Ecto neural progenitor cell (in vitro differentiated cells): ENCODE measurements at regions not wholly inside any gene's neighbourhood (a gene's known extent, or its start where the extent isn't known, plus 50 kb on each side); places are given as distances from the start of the nearest gene placed in this dataset.
A peak's percentile ranks its signal among the peaks of the same experiment; 100 is the strongest.
"Not testable (repeated sequence)": the region's sequence is repeated elsewhere in the genome, so short reads cannot be mapped to it uniquely, and the experiment has no call there.

Experiments
- DNase-seq: peaks from one replicate; pipeline ENCODE4 v3.0.0-alpha.2; 2018; ENCODE audit warnings: low spot score

- DNase-seq, result no peak
Measured at GRCh38 chr10:119996944-119997343, 104.4 kb downstream of the SEC23IP start.

DNA sequence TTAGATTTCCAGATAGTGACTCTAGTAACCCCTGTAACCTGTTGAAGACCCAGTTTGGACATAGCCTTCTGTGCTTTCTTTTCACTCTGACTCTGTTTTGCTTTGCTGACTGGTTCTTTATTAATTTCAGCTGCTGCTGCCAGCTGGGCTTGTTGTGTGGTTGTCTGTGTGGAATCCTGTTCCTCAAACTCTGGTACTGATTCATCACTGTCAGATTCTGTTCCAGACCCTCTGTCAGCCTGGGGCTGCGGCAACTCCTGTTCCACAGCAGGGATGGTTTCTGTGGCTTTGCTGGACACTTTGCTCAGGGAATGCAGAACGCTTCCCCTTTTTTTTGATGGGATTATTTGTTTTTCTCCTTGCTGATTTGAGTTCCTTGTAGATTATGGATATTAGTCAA, 104.9 kb downstream of the SEC23IP start:
- DNase-seq, result no peak

- no peak for DNase-seq
Measured at GRCh38 chr10:120002785-120003184, 110.3 kb downstream of the SEC23IP start.

DNA sequence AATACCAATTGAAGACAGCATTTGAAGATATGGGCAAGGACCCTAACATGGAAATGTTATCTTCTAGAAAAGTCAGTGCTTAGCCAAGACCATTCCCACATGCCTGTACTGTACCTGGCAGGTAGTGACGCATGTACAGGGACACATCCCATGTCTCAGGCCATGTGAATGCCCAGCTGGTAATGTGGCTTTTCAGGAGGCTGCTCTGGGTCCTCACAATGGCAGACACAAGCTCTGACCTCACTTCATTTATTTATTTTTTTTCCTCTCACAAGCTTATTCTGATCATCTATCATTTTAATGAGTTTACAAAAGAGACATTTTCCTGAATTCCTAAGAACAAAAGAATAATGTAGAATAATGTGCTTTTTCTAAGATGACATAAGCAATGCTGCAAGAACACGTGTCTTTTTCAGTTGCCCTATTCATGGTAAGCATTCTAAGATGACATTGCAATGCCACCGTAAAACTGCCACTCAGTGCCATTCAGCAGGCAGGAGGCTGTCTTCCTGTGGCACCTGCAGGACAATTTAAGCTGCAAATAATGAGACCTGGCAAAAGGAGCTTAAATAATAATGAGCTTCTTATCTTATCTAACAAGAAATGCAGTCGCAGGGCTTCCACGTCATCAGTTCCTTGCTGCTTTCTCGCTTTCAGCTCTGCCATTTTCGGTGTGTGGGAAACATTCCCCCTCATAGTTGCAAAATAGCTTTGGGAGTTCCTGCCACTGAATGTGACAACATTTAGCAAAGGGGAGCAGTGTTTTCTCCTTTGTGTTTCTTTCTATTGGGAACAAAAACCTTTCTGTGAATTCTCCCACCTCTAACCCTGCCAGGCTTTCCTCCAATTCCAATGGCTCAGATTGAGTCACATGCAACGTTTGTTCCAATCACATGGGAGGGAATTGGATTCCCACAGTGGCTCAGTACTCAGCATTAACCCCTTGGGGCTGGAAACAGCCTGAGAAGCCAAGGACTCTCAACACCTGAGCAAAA, 113.0 kb downstream of the SEC23IP start:
- DNase-seq, result no peak

- no peak for DNase-seq
Measured at GRCh38 chr10:120007261-120007660, 114.7 kb downstream of the SEC23IP start.

DNA sequence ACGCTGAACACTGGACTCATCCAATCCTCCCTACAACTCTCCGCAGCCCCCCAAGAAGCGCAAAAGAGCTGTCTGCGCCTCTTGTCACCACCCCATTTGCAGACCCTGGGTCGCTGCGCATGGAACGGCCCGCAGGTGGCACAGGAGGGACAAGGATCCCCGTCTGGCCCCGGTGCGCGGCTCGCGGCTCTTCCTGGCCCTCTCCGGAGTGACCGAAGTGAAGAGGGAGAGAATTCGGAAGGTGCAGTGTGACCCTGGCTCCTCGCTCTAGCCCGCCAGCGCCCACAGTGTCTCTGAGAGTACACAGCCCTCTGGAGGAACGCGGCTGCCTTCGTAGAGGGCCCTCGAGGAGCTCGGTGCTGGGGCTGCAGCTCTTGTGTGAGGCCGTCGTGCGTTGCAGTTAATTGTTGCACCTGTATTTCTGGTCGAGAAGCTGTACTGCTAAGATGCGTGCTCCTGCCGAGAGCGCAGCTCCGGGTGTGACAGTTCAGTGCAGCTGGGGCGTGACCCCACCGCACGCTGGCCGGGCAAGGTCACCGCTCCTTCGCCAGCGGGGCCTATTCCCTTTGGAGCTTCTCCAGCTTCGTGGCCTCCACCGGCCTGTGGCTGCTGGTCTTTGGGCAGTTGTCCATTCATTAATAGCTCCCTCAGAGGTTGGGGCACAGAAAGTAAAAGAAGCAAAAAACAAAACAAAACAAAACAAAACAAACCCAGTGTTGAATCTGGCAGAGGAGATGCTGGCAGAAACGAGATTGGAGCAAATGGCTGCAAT, 119.0 kb downstream of the SEC23IP start:
- DNase-seq, result peak; percentile 69

- no peak for DNase-seq
Measured at GRCh38 chr10:120012131-120012400, 119.5 kb downstream of the SEC23IP start.

DNA sequence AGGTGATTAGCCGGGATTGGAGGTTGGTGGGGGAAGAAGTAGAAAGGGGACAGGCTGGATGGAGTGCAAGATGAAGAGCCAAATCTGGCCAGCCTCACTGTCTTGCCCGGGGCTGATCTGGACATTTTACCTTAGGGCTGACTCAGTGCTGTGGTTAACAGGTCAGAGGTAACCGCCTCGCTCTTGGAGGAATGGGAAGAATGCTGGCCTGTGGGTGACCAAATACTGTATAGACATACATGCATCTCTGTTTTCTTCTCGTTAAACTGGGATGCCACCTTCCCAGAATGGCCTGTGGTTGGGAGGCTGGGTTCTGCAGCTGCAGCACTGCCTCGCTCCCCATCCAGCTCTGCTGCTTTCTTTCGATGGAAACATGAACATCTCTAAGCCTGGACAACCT, 120.0 kb downstream of the SEC23IP start:
- DNase-seq, result no peak

DNA sequence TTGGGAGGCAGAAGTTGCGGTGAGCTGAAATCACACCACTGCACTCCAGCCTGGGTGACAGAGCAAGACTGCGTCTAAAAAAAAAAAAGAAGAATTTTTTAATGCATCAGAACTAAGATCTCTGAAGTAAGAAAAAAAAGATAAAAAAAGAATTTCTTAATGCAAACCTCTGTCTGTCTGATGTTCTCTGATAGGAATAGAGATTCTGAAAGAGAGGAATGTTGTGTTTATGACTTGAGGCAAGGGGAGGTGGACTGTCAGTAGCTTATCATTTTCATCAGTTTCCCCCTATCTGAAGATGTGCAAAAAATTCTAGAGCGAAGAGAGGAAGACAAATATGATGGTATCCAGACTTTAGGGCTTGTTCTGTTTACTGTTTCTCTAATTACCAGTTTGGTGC, 121.5 kb downstream of the SEC23IP start:
- DNase-seq, result no peak

DNA sequence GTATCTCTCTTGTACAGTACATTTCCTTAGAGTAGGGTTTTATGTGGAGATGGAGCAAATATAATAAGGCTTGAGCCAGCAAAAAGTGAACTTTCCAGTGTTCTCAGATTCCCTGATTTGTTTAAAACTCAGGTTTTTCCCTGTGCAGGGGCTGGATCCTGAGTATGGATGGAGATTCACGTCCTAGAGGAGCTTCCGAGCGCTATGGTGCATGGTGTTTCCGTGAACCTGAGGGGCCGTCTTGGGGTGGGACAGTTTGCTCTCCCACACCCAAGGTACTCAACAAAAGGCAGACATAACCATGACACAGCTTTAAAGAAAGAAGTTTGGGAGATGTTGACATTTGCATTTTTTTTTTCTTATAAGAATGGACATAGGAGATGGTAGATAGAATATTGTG, 122.5 kb downstream of the SEC23IP start:
- DNase-seq, result no peak

DNA sequence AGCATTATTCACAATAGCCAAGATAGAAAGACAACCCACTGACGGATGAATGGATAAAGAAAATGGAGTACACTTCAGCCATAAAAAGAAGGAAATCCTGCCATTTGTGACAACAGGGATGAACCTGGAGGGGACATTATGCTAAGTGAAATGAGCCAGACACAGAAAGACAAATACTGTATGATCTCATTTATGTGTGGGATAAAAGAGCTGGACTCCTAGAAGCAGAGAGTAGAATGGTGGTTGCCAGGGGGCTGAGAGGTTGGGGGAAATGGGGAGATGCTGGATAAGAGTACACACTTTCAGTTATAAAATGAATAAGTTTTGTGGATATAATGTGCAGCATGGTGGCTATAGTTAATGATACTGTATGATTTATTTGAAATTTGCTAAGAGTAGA, 124.4 kb downstream of the SEC23IP start:
- DNase-seq, result no peak

DNA sequence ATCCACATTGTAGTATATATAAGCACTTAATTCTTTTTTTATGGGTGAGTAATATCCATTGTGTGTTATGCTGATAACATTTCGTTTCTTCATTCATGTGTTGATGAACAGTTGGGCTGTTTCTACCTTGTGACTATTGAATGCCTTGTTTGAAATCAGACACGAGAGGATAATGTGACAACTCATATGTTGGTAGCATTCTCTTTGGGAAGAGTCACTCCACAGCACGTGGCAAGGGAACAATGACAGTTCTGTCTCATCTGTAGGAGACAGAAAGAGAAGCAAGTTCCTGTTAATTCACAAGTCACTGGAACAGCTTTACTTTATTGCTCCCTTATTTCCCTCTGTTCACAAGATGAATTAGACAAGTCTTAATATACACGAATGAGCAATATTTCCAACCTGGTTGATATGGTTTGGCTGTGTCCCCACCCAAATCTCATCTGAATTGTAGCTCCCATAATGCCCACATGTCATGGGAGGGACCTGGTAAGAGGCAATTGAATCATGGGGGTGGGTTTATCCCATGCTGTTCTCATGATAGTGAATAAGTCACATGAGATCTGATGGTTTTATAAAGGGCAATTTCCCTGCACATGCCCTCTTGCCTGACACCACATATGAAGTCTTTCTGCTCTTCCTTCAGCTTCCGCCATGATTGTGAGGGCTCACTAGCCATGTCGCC, 125.3 kb downstream of the SEC23IP start:
- DNase-seq, result no peak

GRCh38 chr10:120018695-120019094, 126.2 kb downstream of the SEC23IP start:
- no peak for DNase-seq

DNA sequence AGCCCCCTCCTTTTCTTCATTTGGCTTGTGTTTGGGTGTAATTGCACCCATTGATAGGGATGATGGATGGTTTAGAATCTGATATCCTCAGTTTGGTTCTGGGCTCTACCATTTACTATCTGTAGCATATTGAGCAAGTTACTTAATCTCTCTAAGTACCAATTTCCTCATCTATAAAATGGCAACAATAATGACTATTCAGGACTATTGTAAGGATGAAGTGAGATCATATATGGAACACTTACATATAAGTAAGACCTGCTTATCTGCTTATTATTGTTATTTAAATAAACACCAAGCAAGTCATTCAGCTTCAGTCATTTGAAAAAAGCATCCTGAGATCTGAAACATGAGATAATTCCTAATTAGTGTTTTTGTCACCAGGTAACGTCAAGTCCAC, 127.0 kb downstream of the SEC23IP start:
- DNase-seq, result no peak

DNA sequence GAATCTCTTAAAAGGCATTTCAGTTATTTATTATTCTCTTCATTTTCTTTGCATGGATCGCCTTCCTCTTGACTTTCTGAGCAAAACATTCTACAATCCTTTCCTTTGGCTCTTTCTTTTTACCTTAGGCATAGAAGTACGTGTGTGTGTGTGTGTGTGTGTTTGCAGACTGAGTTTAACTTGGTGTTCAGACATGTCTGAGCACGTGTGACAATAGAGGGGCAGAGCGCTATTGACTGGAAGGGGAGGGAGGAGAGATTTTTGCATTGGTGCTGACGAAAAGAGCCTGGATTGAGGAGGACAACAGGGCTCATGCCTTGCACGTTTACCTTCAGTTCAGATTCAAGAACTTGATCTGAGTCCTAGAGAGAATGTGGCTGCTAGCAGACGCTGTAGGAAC, 129.8 kb downstream of the SEC23IP start:
- DNase-seq, result no peak

DNA sequence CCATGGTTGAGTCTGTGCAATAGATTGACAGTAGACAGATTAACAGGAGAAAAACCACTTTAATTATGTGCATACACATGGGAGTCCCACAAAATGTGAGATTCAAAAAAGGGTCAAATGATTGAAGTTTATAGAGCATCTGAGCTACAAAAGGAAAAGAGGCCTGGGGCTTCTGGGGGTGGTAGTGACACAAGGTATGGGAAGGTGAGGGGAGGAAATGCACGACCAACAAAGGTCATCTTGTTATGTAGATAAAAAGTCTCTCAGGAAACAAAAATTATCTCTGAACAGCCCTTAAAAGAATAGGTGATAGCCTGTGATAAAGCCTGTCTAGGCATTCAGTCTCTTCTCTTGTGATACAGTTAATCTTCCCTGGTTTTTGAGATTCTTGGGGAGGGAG, 141.7 kb downstream of the SEC23IP start:
- DNase-seq, result no peak

DNA sequence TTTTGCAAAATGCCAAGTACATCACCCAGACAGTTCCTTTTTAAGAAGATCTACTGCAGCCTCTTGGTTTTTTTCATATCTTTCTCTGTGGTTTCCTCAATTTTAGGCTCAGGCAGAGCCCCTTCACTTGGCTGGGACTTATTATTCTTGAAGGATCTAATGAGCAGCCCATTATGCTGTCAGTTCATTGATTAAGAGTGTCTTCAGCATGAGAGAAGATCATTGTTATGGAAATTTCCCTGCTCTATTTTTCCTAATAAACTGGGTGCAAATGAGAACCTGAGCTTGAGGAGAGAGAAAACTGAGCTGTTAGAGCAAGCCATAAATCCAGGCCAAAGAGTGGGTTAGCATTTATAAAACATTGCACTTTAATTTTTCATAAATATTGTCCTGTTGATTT, 146.5 kb downstream of the SEC23IP start:
- DNase-seq, result no peak

DNA sequence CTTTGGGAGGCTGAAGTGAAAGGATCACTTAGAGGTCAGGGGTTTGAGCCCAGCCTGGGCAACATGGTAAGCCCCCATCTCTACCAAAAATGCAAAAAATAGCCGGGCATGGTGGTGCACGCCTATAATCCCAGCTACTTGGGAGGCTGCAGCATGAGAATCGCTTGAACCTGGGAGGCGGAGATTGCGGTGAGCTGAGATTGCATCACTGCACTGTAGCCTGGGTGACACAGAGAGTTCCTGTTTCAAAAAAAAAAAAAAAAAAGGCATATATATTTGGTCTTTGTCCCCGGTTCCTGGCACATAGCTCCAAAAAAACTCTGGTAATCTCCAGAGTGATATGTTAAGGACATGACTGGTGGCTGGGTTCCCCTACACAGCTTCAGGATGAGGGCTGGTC, 147.3 kb downstream of the SEC23IP start:
- no peak for DNase-seq

DNA sequence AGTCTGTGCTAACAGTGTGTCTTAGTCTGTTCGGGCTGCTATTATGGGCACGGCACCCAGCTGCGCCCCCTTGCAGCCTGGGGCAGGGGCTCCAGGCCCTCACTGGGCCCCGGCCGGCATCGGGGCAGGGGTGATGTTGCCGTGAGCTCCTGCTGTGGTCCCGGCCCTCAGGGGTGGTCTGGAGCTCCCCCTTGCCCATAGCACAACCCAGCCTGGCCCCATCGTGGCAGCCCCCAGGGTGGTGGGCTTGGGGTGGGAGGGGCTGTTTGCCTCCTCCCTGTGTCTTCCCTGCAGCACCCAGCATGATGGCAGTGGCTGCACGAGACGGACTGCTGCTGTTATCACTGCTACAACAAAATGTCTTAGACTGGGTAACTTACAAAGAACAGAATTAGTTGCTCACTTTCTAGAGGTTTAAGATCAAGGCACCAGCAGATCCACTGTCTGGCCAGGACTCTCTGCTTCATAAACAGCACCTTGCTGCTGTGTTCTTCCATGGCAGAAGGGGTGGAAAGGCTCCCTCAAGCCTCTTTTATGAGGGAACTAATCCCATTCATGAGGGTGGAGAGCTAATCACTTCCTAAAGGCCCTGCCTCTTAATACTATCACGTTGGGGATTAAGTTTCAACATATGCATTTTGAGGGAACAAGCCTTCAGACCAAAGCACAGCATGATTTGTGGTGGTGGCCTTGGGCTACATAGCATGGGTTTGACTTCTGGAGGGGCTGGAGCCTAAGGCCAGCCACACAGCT, 149.5 kb downstream of the SEC23IP start:
- no peak for DNase-seq

DNA sequence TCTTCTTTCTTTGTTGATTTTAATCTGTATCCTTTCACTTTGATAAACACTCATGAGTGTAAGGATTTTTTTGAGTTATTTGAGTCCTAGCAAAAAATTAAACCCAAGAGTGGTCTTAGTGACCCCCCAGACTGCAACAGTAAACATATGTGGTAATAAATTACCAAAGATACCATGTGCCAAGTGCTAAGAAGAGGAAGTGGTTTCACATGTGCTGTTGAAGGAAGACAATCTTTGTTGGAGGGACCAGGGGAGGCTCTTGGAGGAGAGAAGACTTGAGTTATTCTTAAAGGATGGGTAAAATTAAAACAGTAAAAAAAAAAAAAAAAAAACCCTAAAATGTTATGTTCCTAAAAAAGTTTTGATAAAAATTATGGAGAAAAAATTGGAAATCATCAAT, 150.2 kb downstream of the SEC23IP start:
- DNase-seq, result no peak

DNA sequence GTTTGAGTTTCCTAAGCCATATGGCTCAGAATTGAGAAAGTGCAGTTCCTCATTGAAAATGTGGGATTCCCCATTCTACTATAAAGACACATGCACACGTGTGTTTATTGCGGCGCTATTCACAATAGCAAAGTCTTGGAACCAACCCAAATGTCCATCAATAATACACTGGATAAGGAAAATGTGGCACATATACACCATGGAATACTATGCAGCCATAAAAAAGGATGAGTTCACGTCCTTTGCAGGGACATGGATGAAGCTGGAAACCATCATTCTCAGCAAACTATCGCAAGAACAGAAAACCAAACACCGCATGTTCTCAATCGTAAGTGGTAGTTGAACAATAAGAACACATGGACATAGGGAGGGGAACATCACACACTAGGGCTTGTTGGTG, 154.8 kb downstream of the SEC23IP start:
- not testable (repeated sequence) for DNase-seq

DNA sequence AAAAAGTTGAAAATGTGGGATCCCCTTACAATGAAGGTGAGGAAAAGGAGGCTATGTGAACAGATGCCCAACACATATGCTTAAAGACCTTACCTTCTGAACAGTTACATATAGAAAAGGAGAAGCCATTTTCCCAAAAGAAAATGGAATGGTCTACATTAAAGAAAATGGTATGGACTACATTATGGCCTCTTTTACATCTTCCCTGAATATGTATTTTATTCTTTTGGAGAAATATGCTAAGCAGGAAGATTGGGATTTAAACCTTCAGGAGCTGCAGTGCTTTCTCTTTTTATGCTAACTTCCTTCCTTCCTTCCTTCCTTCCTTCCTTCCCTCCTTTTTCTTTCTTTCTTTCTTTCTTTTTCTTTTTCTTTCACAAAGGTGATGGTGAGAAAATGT, 155.4 kb downstream of the SEC23IP start:
- no peak for DNase-seq
